NB4 (cell line): ENCODE measurements at regions not wholly inside any gene's neighbourhood (a gene's known extent, or its start where the extent isn't known, plus 50 kb on each side); places are given as distances from the start of the nearest gene placed in this dataset.

Experiments used
- MYC ChIP-seq: IDR thresholded peaks from 2 replicates; pipeline ENCODE4 v1.6.1; 2011; ENCODE audit warnings: low read depth, low read length
- POLR2A ChIP-seq: IDR thresholded peaks from 2 replicates; pipeline ENCODE4 v1.6.1; 2011; ENCODE audit warnings: mild to moderate bottlenecking; ENCODE audit not compliant: insufficient read length; ENCODE audit errors: extremely low read depth
- TF ChIP-seq, protein P1 (sequence below): IDR thresholded peaks from one replicate; pipeline ENCODE4 v1.5.1; 2012; ENCODE audit warnings: low read depth, low read length
- TF ChIP-seq, protein P2 (sequence below): IDR thresholded peaks from 2 replicates; pipeline ENCODE4 v1.6.1; 2011; ENCODE audit warnings: low read depth, low read length

DNA sequence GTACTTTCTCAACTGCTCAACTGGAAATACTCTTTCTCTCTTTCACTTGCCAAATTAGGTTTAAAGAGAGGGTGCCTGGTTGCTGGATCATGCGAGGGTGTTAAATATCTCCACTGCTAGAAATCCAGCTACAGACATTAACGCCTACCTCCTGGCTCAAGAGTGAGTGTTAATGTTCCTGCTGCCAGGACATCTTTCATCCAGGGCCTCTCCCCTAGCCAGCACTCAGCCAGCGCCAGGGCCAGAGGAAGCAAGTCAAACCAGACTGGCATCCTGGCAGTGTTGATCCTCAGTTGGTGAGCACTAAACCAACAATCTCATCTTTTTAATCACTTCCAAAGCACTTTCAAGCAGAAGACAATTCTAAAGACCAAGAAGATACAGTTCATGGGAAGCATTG, 92.9 kb upstream of the BARHL2 start:
- TF ChIP-seq, protein P1, sequence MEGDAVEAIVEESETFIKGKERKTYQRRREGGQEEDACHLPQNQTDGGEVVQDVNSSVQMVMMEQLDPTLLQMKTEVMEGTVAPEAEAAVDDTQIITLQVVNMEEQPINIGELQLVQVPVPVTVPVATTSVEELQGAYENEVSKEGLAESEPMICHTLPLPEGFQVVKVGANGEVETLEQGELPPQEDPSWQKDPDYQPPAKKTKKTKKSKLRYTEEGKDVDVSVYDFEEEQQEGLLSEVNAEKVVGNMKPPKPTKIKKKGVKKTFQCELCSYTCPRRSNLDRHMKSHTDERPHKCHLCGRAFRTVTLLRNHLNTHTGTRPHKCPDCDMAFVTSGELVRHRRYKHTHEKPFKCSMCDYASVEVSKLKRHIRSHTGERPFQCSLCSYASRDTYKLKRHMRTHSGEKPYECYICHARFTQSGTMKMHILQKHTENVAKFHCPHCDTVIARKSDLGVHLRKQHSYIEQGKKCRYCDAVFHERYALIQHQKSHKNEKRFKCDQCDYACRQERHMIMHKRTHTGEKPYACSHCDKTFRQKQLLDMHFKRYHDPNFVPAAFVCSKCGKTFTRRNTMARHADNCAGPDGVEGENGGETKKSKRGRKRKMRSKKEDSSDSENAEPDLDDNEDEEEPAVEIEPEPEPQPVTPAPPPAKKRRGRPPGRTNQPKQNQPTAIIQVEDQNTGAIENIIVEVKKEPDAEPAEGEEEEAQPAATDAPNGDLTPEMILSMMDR, result no peak
- no peak for TF ChIP-seq POLR2A
- TF ChIP-seq, protein P2, sequence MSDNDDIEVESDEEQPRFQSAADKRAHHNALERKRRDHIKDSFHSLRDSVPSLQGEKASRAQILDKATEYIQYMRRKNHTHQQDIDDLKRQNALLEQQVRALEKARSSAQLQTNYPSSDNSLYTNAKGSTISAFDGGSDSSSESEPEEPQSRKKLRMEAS, result no peak
- TF ChIP-seq MYC, result no peak
